ENCODE measurements at regions not wholly inside any gene's neighbourhood (a gene's known extent, or its start where the extent isn't known, plus 50 kb on each side); places are given as distances from the start of the nearest gene placed in this dataset.

- DNase-seq: no peak
Observed at GRCh38 chr7:53988376-53988775, 553.8 kb upstream of the VSTM2A start.

- no peak for DNase-seq
Observed at GRCh38 chr7:53993224-53993623, 549.0 kb upstream of the VSTM2A start.

DNA sequence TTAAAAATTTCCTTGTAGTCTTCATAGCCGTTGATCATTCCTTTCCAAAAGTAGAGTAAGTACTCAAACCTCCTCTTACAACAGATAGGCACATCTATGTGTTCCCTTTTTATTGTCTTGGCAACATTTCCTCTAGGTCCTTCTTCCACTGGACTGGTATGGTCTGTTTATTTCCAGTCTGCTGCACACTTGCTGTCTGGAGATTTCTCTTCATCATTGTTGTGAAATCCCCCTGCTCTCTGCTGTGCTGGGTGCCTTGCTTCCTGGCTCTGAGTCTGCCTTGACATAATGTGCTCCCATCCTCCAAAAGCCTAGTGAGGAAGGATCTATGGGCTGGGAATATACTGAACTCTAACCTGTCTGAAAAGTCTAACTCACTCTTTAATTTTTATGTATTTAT, 545.3 kb upstream of the VSTM2A start:
- DNase-seq: no peak

GRCh38 chr7:54014765-54015164, 527.4 kb upstream of the VSTM2A start:
- no peak for DNase-seq

GRCh38 chr7:54015251-54015650, 526.9 kb upstream of the VSTM2A start:
- DNase-seq: no peak

DNA sequence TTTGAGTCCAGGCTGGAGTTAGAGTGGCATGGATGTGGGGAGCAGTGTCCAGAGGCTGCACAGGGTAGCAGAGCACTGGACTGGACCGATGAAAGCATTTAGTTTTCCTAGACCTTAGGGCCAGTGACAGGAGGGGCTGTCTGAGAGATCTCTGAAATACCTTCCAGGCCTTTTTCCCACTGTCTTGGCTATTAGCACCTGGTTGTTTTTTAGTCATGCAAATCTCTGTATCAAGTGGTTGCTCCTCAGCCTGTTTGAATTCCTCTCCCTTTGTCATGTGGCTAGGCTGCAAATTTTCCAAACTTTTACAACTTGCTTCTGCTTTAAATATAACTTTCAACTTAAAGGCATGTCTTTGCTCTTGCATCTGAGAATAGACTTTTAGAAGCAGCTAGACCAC, 504.3 kb upstream of the VSTM2A start:
- DNase-seq: no peak

- no peak for DNase-seq
Observed at GRCh38 chr7:54060643-54061042, 481.5 kb upstream of the VSTM2A start.

- DNase-seq: no peak
Observed at GRCh38 chr7:54066643-54067042, 475.5 kb upstream of the VSTM2A start.

DNA sequence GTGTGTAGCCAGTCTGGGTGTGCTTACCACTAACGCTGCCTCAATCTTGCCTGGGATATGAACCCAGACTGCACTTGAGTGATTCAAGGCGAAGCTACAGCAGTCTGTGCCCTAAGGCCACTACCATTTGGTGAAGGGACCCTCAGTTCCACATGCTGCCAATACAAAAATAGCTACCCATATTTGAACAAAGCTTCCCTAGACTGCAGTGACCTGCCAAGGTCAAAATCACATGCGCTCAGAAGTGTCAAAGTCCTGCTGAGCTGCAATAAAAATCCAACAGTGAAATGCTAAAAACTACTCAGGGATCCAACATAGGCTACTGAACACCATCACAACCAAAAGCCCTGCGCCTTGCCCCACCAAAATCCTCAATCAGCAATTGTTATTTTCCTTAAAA, 472.3 kb upstream of the VSTM2A start:
- no peak for DNase-seq

DNA sequence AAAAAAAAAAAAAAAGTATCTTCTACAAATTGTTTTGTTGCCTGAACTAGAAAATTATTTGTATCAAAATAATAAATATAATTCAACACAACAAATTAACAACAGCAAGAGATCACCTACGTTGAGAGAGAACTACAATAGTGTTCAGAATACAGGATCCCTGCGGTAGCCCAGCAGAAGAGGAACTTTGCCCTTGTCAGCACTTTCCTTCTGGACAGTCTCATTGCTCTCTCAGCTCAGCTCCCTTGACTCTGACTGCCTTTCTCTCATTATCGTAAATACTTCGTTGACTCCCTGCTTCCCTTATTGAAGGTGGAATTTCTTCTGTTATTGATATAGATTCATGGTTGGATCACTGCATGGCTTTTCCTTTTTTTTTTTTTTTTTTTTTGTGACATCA, 469.5 kb upstream of the VSTM2A start:
- DNase-seq: no peak

DNA sequence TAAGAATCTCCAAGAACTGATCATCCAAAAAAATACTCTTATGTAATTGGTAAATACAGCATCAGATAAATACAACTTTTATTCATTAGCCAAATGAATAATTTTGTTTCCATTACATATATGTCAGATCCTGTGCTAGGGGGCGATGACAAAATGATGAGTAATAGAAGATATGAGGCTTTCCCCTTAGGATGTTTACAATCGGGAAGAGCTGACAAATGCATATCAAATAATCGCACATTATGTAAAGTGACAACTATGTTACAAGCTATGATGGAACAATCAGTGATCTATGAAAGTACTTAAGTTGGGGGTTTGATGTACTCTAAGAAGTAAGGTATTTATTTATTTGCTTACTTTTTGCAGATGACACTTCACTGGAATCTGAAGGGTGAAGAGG, 465.6 kb upstream of the VSTM2A start:
- no peak for DNase-seq

GRCh38 chr7:54080525-54080924, 461.6 kb upstream of the VSTM2A start:
- no peak for DNase-seq

- DNase-seq: no peak
Observed at GRCh38 chr7:54080971-54081370, 461.2 kb upstream of the VSTM2A start.

DNA sequence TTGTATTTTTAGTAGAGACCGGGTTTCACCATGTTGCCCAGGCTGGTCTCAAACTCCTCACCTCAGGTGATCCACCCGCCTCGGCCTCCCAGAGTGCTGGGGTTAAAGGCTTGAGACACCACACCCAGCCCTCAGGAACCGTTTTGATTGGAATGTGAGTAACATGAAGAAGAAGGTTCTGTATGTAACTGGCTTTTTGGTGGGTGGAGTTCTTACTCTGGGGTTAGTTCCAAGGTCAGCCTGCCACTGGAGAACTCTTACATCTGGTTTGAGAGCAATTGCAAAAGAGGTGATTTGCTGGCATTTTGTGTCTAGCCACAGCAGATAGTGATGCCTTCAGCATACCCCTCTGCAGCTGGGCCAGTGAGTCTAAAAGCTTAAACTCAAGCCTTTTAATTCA, 457.8 kb upstream of the VSTM2A start:
- no peak for DNase-seq

DNA sequence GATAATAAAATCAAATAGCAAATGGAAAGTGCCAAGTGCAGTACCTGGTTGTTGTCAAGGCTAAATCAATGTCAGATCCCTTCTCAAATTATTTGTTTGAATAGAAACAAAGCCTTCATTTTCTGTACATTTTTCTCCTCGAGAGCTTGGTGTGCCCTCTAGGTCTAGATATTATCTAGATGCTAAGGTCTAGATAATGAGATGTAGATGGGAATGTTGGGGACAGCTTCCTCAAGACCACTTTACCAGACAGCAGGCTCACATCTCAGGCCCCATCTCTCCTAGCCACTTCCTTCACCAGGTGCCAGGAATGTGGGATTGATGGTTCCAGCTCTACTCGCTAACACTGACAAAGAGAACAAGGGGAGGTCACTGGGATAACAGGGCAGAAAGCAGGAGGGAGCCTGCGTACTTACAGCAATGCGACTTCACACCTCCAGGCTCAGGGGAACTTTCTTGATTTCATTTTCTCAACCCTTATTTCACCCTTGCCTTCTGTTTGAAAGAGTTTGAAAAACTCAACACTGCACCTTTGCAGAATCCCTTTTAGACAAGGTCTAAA, 451.4 kb upstream of the VSTM2A start:
- no peak for DNase-seq

DNA sequence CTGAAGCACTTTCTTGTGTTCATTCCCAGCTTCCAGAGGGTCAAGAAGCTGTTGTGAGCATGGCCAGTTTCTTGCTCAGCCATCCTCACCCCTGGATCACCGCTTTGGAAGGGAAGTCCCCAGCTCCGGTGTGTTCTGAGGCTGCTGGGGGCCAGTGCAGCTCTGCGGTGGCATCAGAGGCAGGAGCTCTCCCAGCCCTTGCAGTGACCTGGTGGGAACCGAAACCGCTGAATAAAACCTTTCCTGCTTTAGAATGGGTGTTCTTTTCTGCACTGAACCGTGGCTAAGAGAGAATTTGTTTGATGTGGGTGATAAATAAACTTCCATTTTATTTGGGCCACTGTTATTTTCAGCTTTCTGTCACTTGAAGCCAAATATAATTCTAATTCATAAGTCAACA, 450.9 kb upstream of the VSTM2A start:
- no peak for DNase-seq

DNA sequence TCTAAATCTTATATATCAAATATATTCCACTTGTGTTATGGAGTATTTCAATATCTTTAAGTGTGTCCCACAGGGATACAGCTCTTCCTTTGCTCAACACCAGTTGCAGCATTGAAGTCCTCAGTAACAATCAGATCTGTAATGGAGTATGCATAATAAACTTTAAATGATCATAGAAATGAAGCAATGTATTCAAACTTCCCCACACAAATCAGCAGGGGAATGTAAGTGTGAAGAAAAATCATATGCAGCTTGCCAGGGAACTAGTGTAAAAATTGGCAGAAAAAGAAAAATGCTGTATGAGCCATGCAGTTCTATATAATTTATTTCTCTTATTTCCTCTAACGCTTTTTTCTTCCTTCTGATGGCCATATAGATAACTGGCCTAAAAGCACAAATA, 444.3 kb upstream of the VSTM2A start:
- no peak for DNase-seq

DNA sequence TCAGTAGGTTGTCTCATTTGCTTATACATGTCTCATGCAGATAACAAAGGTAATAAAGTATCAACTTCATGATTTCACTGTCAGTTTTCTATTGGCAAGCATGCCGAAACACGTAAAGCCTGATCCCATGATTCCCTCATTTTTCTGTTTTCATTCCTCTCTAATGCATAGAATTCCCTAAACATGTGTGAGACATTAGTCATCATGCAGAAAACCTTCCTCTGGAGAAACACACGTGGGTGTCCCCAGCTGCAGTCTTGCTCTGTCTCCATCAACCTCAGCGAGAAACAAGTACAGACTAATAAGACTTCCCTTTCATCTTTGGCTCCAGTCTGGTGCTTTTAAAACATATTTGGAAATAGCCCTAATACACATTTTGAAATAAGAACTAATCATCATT, 432.7 kb upstream of the VSTM2A start:
- DNase-seq: no peak

DNA sequence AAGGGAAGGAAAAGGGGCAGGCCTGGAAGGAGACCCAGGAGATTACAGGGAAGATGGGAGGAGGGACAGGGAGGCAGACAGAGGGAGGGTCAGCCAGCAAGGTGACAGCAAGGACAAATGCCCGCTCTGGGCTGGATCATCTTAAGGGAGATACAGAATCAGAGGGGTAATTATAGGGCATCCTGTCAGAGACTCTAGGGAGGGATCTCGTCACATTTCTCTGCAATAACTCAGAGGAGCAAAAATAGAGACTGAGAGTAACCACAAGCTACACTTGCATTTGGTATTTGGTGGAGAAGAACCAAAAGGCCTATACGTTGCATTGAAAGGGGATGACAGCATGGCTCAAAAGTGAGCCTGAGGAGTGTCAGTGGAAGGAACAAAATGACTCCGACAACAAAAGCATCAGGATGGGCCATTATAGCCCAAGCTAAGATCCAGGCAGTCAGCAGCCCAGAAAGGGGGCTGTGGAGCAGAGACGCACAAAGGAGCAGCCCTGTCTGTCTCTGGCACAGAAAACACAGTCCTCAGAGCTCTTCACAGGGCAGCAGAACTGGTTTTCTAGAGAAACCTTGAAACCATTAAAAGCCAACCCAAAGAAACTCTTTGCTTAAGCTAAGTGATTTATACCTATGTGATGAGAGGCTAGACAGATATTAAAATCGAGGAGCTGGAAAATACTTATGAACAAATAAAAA, 430.2 kb upstream of the VSTM2A start:
- DNase-seq: no peak

- no peak for DNase-seq
Observed at GRCh38 chr7:54112567-54112966, 429.6 kb upstream of the VSTM2A start.

DNA sequence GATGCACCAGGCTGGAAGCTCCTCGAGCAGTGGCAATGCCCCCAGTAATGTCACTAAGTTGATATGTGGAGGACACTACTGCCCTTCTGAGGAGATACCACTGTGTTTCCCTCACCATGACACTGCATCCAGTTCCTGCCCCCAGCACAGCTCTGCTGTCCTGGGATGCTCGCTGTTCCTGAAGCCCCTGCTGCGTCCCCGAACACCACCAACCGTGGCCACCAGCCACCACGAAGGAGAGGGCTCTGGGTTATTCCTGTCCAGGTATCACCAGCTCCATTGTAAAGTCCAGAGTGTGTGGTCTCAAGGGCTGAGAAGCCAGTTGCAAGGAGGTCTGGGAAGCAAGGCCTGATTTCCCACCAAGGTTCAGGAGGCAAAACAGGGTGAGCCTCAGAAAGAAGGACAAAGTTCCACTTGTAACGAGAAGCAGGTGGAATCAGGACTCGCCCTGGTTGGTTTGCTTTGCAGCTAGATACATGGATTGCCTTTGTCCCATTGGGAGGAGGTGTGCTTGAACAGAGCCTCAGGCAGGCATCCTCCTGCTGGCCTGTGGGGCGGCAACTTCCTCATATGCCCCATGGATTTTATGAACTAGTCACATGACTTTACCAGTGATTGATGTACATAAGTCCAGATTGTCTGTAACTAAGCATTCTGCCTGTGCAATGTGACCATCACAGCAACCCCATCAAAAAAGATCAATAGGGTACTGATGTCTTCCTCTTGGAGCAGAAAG, 427.0 kb upstream of the VSTM2A start:
- DNase-seq: no peak

DNA sequence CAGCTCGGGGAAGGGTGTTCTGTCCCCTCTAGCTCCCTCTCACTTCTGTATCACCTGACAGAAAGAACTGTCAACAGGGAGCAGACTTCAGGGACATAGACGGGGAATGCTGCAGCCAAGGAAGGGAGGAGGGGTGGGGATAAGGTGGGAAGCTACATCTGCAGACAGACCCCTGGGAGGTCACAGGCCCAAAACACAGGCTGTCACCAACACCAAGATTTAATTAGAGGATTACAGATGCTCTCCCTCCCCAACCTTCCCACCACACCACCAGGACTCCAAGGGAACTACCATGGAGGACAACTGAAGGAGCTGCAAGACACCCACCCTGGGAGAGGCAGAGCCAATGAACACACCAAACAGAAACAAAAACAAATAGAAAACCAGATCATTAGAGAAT, 425.2 kb upstream of the VSTM2A start:
- no peak for DNase-seq

DNA sequence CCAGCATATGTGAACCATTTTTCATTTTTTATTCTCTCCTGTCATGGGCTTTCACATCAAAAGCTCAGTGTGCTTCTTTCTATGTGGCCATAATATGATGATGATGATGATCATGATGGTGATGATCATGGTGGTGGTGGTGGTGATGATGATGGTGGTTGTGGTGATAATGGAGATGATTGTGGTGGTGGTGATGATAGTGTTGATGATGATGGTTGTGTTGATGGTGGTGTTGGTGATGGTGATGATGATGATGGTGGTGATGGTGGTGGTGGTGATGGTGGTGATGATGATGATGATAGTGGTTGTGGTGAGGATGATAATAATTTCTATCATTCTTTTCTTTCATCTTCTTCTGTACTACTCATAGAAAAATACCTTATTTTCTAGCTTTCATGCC, 413.1 kb upstream of the VSTM2A start:
- DNase-seq: no peak

DNA sequence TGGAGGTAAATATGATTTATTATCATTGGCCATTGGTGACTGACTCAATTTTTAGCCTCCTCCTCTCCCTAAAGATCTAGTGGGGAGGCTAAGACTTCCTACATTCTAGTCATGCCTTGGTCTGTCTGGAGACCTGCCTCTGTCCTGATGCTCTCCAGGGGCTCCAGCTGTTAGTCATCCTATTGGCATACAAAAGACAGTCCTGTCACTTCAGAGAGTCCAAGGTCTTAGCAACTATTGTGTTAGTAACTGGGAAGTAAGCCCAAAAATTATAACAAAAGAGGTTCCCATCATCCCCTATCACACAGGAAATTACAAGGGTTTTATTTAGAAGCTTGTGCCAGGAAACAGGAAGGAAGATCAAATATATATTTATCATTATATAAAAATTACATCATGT, 400.6 kb upstream of the VSTM2A start:
- DNase-seq: no peak

DNA sequence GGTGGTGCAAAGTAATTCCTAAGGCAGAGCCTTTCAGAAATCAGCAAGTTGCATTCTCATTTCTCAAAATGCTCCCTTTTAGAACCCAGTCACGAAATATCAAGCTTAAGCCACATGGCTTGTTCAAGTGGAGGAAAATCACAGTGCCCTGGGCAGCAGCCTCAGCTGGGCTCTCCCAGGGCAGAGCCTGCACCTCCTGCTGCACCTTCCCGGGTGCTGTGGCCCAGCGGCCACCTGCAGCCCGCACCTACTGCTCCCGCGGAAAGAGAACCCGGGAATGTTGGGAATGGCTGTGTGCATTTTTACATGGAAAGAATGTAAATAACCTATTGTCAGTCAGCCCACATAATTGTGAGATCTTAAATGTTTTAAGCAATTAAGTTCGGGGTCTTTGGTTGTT, 396.5 kb upstream of the VSTM2A start:
- no peak for DNase-seq
